Skeletal muscle satellite cell (primary cell): ENCODE measurements at regions not wholly inside any gene's neighbourhood (a gene's known extent, or its start where the extent isn't known, plus 50 kb on each side); places are given as distances from the start of the nearest gene placed in this dataset. TPM values are rescaled to one million over a fixed set of nuclear protein-coding genes. Genes with fewer than 3 reads are reported as not detected.
"Not testable (repeated sequence)": the region's sequence is repeated elsewhere in the genome, so short reads cannot be mapped to it uniquely, and the experiment has no call there.

ENCODE experiments used
- H3K27me3 ChIP-seq: 2 replicates; pipeline ENCODE4 v1.7.0; 2013; ENCODE audit warnings: low read length; ENCODE audit not compliant: control insufficient read depth, insufficient read depth
- H3K36me3 ChIP-seq: 2 replicates; pipeline ENCODE4 v1.7.0; 2013; ENCODE audit warnings: mild to moderate bottlenecking, control low read depth, low read length; ENCODE audit not compliant: insufficient read depth
- H3K4me1 ChIP-seq: 2 replicates; pipeline ENCODE4 v1.7.0; 2013; ENCODE audit warnings: low read length; ENCODE audit not compliant: control insufficient read depth, insufficient read depth
- H3K4me2 ChIP-seq: 2 replicates; pipeline ENCODE4 v1.7.0; 2013; ENCODE audit warnings: mild to moderate bottlenecking, low read length
- H3K4me3 ChIP-seq: 2 replicates; pipeline ENCODE4 v1.7.0; 2013; ENCODE audit warnings: low read length
- H3K9ac ChIP-seq: 2 replicates; pipeline ENCODE4 v1.7.0; 2013; ENCODE audit warnings: mild to moderate bottlenecking, low read depth, low read length, moderate library complexity
- H3K9me3 ChIP-seq: replicated peaks from 2 replicates; pipeline ENCODE4 v1.7.0; 2013; ENCODE audit warnings: mild to moderate bottlenecking, control low read depth, low read length
- small RNA-seq: library from RNA; depleted of rRNA; stranded (forward); fragments of <200 nt; gene quantifications from one replicate; pipeline ENCODE3, GENCODE V24; 2012

- H3K36me3 ChIP-seq = no peaks in the 10 kb centered on the region
- no peak overlapping the region for H3K9ac ChIP-seq
These were observed 52.8 kb upstream of the AKIRIN2 start for GRCh38 chr6:87754828-87755227.

DNA sequence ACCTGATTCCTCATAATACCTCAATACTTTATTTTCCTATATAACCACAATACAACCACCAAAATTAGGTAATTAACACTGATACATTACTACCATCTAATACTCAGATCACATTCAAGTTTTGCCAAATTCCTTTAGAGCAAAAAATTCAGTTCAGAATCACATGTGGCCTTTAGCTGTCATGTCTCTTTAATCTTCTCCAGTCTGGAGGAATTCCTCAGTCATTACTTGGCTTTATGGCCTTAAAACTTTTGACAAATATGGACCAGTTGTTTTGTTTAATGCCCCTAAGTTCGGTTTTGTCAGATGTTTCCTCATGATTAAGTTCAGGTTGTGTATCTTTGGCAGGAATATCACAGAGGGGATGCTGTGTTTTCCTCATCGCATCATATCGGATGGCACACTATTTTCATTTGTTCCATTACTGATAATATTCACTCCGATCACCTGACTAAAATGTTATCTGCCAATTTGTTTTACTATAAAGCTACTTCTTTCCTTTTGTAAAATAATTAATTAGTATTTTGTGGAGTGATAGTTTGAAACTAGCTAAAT, 51.2 kb upstream of the AKIRIN2 start:
- H3K4me1 ChIP-seq = peaks cover 17% of the 10 kb centered on the region
- no peak overlapping the region for H3K4me3 ChIP-seq
- no peaks in the 10 kb centered on the region for H3K36me3 ChIP-seq
- H3K4me2 ChIP-seq = no peak overlapping the region
- no peaks in the 10 kb centered on the region for H3K9me3 ChIP-seq
- no peaks in the 10 kb centered on the region for H3K27me3 ChIP-seq
- no peak overlapping the region for H3K9ac ChIP-seq

More at GRCh38 chr6:87754828-87755227, 52.8 kb upstream of the AKIRIN2 start:
- H3K4me1 ChIP-seq = peaks cover 17% of the 10 kb centered on the region
- no peak overlapping the region for H3K4me3 ChIP-seq
- H3K4me2 ChIP-seq = no peak overlapping the region
- no peaks in the 10 kb centered on the region for H3K27me3 ChIP-seq
- H3K9me3 ChIP-seq = no peaks in the 10 kb centered on the region

DNA sequence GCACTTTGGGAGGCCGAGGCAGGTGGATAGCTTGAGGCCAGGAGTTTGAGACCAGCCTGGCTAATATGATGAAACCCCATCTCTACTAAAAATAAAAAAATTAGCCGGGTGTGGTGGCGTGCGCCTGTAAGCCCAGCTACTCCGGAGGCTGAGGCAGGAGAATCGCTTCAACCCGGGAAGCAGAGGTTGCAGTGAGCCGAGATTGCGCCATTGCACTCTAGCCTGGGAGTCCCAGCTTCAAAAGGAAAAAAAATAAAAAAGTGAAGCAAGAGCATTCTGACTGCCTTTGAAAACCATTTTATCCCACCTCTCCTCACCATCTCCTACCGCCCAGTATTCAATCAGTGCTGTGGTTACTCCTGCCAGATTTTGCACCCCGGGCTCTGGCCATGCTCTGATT, 50.5 kb upstream of the AKIRIN2 start:
- H3K4me2 ChIP-seq, H3K36me3 ChIP-seq, H3K27me3 ChIP-seq, H3K4me3 ChIP-seq, H3K9ac ChIP-seq, H3K9me3 ChIP-seq: not testable (repeated sequence)
- H3K4me1 ChIP-seq = peaks cover 17% of the 10 kb centered on the region

Small RNA genes lying in the stretch of these regions (small RNA-seq; reads per million reads assigned to genes)
- not detected for gene RF00019
- not detected for gene RN7SL183P
